NK-92 treated with Interleukin-12 subunit alpha and Interleukin-12 subunit beta, amount 100 ng/mL, for 24 hours (cell line): ENCODE measurements at regions not wholly inside any gene's neighbourhood (a gene's known extent, or its start where the extent isn't known, plus 50 kb on each side); places are given as distances from the start of the nearest gene placed in this dataset.

ENCODE experiments used
- DNase-seq: peaks from one replicate; lab custom pipeline; 2025; lab: John Stamatoyannopoulos, UW

DNA sequence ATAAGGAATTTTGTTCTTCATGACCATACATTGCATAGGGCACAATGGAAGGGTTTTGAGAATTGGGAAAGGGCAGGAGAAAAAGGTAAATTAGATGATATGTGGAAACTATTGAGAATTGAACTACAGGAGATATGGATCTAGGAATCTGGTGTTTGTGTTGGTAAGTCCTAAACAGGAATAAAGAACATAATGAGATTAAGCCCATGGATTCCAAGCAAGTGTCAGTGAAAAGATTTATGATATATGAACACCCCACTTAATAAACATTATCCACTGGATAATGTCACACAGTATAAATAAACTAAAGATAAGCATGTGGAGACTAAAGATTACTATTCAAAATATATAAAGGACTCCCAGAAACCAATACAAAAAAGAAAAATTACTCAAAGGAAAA is 98.2 kb downstream of the TNFSF18 start:
- no peak for DNase-seq

- DNase-seq: no peak
Observed at GRCh38 chr1:172954476-172955150, 96.1 kb downstream of the TNFSF18 start.

GRCh38 chr1:172955161-172955815 is 95.5 kb downstream of the TNFSF18 start:
- no peak for DNase-seq

GRCh38 chr1:172956871-172957270 is 93.9 kb downstream of the TNFSF18 start:
- no peak for DNase-seq

- no peak for DNase-seq
Observed at GRCh38 chr1:172957491-172957890, 93.2 kb downstream of the TNFSF18 start.

- no peak for DNase-seq
Observed at GRCh38 chr1:172959571-172959970, 91.2 kb downstream of the TNFSF18 start.

DNA sequence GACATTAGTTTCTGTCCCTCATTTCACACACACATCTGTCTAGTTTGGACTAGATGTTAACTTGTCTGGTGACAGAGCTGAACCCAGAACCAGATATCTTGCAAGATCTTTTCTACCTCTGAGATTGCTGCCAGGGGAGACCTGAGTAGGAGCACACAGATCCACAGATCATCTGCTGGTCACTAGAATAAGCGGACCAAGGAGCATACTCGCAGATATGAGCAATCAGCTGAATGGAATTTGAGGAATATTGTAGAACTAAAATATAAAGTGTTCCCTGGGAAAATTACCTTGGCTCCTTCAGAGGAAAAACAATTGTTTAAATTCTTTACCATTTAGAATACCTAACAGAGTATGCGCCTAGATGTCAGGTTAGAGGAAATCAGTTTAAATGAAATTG is 90.7 kb downstream of the TNFSF18 start:
- no peak for DNase-seq

DNA sequence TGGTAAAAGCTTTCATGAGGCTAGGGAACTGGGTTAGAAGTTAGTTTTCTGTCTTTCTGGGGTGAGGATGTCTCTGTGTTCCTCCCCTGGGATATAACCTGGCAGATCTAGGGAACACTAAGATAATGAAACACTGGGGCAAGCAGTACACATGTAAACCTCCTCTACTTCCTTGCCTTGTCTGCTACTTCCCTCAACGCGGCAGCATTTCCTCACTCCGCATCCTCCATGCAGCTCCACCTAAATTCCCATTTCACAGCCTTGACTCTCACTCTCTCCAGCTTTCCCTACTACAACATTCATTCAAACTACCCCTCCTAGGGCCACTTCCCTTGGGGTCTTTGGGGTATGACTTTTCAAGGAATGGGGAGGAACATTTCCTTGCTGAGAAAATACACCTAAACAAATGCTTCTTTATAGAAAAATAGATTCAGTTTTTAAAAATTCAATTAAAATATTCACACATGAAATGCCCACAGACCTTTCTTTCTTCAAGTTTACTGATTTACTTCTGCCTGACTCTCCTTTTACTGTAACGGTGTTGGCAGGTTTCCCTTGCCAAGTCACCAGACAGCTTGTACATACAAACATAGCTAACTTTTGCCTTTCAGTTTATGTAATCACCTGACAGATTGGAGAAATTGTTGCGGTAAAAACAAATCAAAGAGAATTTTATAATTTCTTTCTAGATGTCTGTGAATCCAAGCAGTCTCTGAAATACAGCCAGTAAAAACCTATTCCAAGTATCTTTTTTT is 90.1 kb downstream of the TNFSF18 start:
- DNase-seq: no peak

GRCh38 chr1:172964864-172965263 is 85.9 kb downstream of the TNFSF18 start:
- DNase-seq: no peak

GRCh38 chr1:172966844-172967540 is 83.7 kb downstream of the TNFSF18 start:
- no peak for DNase-seq

DNA sequence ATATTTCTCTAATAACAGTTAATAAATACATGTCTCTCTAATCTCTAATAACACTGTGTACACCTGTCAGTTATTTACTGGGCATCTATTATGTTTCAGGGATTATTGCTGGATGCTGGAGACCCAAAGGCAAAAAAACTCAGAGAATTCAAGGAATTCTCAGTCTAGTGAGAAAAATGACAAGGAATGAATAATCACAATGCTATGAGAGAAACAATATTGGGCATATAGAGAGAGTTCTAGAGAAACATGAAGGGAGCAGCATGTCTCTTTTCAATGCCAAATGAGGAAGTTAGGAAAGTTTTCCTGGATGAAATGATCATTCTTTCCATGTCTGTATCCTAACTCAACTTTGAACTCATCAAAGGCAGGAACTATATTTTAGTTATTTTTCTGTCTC is 82.8 kb downstream of the TNFSF18 start:
- no peak for DNase-seq

- DNase-seq: no peak
Observed at GRCh38 chr1:172969611-172970010, 81.1 kb downstream of the TNFSF18 start.

- no peak for DNase-seq
Observed at GRCh38 chr1:172970186-172970585, 80.6 kb downstream of the TNFSF18 start.

- no peak for DNase-seq
Observed at GRCh38 chr1:172971241-172971640, 79.5 kb downstream of the TNFSF18 start.

DNA sequence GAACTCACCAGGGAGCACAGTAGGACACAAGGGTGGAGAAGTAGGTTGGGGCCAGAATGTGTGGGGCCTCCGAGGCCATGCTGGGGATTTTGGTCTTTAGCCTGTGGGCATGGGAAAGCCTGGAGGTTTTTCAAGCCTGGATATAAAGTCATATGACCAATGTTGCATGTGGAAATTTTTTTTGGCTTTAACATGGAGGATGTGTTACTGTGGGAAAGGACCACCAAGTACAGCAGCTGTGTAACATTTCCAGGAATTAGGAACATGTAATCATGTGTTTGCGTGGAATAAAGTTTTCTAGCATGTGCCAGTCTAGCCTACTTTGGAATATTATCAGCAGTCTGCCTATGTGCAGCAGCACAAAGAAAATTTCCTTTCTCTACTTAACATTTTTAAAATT is 78.5 kb downstream of the TNFSF18 start:
- no peak for DNase-seq

GRCh38 chr1:172973424-172973823 is 77.3 kb downstream of the TNFSF18 start:
- no peak for DNase-seq

GRCh38 chr1:172976222-172977041 is 74.3 kb downstream of the TNFSF18 start:
- DNase-seq: no peak

- no peak for DNase-seq
Observed at GRCh38 chr1:172977296-172978017, 73.3 kb downstream of the TNFSF18 start.

- no peak for DNase-seq
Observed at GRCh38 chr1:172978595-172978994, 72.1 kb downstream of the TNFSF18 start.

GRCh38 chr1:172979828-172980227 is 70.9 kb downstream of the TNFSF18 start:
- DNase-seq: no peak

GRCh38 chr1:172980456-172980855 is 70.3 kb downstream of the TNFSF18 start:
- no peak for DNase-seq
